PC-9 (cell line): ENCODE measurements at regions not wholly inside any gene's neighbourhood (a gene's known extent, or its start where the extent isn't known, plus 50 kb on each side); places are given as distances from the start of the nearest gene placed in this dataset.

Experiments used
- EZH2 ChIP-seq: fragments of 200-600 bp; sonication (generic); IDR thresholded peaks from 2 replicates; pipeline ENCODE4 v1.8.0; 2017; ENCODE audit warnings: antibody characterized with exemption, low read depth
- TF ChIP-seq, protein P1 (sequence below): fragments of 200-600 bp; sonication (generic); conservative IDR thresholded peaks from 2 replicates; pipeline ENCODE4 v1.6.1; 2017; ENCODE audit warnings: mixed run types, antibody characterized with exemption, mild to moderate bottlenecking, moderate library complexity

DNA sequence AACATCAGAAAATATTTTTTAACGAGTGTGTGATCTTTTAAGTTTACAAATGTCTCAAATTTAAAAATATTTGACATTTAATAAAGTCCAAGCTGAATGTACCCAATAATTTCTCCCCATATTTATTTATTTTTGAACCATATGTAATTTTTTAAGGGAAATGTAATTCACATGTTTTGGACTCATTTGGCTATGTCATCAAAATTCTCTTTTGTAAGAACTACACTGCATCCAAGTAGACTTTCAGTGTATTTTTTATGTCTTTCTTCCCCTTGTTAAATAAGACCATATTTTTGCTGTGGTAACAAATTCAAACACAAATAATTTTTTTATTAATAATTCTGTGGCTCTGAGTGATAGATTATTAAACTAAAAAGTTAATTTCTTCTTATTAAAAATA lies 365.2 kb downstream of the CD109 start:
- TF ChIP-seq, protein P1, sequence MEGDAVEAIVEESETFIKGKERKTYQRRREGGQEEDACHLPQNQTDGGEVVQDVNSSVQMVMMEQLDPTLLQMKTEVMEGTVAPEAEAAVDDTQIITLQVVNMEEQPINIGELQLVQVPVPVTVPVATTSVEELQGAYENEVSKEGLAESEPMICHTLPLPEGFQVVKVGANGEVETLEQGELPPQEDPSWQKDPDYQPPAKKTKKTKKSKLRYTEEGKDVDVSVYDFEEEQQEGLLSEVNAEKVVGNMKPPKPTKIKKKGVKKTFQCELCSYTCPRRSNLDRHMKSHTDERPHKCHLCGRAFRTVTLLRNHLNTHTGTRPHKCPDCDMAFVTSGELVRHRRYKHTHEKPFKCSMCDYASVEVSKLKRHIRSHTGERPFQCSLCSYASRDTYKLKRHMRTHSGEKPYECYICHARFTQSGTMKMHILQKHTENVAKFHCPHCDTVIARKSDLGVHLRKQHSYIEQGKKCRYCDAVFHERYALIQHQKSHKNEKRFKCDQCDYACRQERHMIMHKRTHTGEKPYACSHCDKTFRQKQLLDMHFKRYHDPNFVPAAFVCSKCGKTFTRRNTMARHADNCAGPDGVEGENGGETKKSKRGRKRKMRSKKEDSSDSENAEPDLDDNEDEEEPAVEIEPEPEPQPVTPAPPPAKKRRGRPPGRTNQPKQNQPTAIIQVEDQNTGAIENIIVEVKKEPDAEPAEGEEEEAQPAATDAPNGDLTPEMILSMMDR, result no peak
- no peak for TF ChIP-seq EZH2
